DMS79 treated with DMSO at 0.1 percent for 48 hours (cell line): ENCODE measurements at regions not wholly inside any gene's neighbourhood (a gene's known extent, or its start where the extent isn't known, plus 50 kb on each side); places are given as distances from the start of the nearest gene placed in this dataset.
"Not testable (repeated sequence)": the region's sequence is repeated elsewhere in the genome, so short reads cannot be mapped to it uniquely, and the experiment has no call there.

Experiments
- DNase-seq: peaks from one replicate; lab custom pipeline; 2025; lab: John Stamatoyannopoulos, UW

- no peak for DNase-seq
Measured at GRCh38 chr12:74145328-74145727, 392.3 kb upstream of the ATXN7L3B start.

DNA sequence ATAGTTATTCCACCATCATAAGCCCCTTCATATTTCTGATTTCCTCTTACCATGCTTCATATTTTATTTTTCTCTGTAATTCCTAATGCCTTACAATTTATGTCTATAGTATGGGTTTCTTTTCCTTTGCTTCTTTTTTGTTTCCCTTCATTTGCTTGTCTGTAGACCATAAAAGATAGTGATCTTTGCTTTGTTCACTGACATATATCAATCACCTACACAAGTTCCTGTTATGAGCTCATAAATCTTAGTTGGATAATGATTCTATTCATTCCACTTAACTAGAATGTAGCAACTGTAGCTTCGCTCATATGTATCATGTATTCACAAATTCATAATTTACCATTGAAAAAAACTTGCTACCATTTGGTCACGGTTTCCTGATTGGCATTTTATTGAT is 388.8 kb upstream of the ATXN7L3B start:
- DNase-seq = no peak

- DNase-seq = no peak
Measured at GRCh38 chr12:74152370-74152769, 385.3 kb upstream of the ATXN7L3B start.

DNA sequence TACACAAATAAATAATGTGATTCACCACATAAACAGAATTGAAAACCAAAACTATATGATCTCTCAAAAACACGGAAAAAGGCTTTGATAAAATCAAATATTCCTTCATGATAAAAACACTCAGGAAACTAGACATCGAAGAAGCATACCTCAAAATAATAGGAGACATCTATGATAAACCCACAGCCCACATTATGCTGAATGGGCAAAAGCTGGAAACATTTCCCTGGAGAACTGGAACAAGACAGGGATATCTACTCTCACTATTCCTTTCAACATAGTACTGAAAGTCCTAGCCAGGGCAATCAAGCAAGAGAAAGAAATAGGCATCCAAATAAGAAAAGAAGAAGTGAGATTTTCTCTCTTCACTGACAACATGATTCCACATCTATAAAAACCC is 371.5 kb upstream of the ATXN7L3B start:
- DNase-seq = no peak

GRCh38 chr12:74169607-74170006 is 368.0 kb upstream of the ATXN7L3B start:
- no peak for DNase-seq

- no peak for DNase-seq
Measured at GRCh38 chr12:74170645-74171477, 366.8 kb upstream of the ATXN7L3B start.

DNA sequence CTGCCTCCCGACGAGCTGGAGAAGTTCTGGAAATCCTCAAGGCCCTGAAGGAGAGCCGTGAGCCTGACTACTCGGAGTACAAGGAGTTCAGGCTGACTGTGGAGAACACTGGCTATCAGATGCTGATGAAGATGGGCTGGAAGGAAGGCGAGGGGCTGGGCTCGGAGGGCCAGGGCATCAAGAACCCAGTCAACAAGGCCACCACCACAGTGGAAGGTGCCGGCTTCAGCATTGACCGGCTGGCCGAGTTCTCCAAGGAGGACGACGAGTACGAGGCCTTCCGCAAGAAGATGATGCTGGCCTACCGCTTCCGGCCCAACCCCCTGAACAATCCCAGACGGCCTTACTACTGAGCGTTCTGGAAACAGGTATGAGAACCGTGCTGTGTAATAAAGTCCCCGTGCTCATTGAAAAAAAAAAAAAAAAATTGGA is 366.1 kb upstream of the ATXN7L3B start:
- DNase-seq = no peak

GRCh38 chr12:74174961-74175360 is 362.7 kb upstream of the ATXN7L3B start:
- not testable (repeated sequence) for DNase-seq

DNA sequence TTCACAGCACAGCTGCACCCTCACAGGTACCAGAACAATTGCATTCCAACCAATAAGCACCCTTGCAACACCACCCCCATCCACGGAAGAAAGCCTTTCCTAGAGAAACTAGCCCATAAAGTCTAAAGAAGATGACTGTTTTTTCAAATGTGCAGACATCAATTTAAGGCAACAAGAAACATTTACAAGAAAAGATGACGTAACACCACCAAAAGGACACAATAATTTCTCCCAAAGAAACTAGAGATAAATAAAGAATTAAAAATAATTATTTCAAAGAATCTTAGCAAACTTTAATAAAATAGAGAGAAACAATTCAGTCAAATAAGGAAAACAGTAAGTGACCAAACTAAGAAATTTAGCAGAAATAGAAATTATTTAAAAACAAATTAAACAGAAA is 352.3 kb upstream of the ATXN7L3B start:
- no peak for DNase-seq

GRCh38 chr12:74193191-74193590 is 344.4 kb upstream of the ATXN7L3B start:
- no peak for DNase-seq

GRCh38 chr12:74204236-74204635 is 333.4 kb upstream of the ATXN7L3B start:
- no peak for DNase-seq

DNA sequence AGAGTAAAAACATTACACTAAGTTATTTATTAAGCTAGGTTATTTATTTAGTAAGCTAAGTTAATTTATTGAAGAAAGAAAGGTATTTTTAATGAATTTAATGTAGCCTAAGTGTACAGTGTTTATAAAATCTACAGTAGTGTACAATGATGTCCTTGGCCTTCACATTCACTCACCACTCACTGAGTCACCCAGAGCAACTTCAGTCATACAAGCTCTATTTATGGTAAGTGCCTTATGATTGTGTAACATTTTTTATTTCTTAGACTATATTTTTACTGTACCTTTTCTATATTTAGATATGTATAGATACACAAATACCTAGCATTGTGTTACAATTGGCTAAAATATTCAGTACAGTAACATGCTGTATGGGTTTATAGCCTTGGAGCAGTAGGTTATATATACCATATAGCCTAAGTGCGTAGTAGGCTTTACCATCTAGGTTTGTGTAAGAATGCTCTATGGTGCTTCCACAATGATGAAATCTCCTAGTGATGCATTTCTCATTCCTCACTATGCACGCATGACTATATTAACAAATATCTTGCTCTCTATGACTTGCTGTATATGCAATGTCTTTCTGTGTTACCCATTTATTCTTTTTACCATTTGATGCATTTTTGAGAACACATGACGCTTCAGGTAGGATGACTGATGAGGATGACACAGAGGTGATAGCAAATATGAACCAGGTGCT is 309.6 kb upstream of the ATXN7L3B start:
- DNase-seq = no peak

DNA sequence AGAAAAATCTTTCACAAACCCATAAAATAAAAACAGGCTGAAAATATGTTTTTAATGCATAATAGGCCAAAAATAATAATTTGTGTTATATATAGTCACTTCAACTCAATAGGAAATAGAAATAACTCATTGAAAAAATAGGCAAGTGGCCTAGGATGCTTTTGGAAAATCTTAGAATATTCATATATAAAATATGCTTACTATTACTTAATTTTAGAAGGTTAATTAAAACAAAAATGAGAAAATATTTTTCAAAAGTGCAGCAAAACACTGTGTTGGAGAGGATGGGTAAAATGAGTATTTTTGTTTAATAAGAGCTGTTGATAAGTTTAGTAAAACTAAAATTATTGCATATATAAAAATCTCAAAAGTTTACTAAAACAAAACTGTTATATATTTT is 308.0 kb upstream of the ATXN7L3B start:
- no peak for DNase-seq

GRCh38 chr12:74235342-74235741 is 302.3 kb upstream of the ATXN7L3B start:
- DNase-seq = no peak

DNA sequence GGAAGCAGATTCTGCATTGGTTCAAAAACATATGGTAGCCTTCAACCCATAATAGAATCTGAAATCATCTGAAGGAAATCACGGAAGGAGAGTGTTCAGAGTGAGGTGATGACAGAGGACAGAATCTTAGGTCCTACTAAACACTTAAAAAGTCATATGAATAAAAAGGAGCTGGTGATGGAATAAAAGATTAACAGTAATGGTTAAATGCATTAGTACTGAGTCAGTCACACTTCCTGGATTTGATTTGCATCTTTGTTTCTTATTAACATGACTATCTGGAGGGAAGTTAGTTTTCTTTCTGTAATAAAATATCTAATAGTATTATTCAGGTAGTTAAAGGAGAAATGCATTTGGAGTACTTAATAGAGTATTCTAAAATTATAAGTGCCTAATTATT is 296.3 kb upstream of the ATXN7L3B start:
- DNase-seq = no peak

DNA sequence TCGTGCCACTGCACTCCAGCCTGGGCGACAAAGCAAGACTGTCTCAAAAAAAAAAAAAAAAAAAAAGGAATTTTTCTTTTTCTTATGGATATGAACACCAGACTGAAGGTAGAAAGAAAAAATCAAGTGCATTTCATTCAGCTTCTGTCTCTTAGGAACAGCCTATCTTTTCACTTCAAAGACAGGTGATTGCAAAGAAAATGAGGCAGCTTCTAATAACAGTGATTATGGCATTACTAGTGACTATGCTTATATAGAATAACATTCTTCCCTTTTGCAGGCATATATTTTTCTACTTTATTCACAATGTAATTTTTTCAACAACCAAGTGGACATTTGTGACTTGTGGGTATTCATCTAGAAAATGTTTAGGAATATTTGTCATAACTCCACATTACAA is 295.5 kb upstream of the ATXN7L3B start:
- DNase-seq = no peak

- DNase-seq = no peak
Measured at GRCh38 chr12:74245458-74245857, 292.2 kb upstream of the ATXN7L3B start.

DNA sequence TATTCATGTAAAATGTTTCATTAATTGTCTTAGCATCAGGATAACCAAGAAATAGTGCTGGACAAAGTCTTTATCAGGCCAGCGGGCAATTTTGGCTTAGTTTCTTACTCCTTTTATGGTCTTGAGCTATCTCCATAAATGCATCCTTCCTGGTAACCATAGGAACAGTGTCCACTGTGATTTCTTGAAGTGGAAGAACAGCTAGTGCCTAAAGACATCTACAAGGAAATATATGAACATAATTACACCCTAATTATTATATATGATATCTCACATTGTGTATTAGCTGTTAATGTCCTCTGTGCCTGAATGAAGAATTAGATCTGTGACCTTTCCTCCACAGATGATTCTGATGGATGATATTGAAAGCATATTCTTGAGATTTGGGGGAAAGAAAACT is 286.7 kb upstream of the ATXN7L3B start:
- no peak for DNase-seq

GRCh38 chr12:74253826-74254225 is 283.8 kb upstream of the ATXN7L3B start:
- not testable (repeated sequence) for DNase-seq

GRCh38 chr12:74254784-74255183 is 282.9 kb upstream of the ATXN7L3B start:
- no peak for DNase-seq

DNA sequence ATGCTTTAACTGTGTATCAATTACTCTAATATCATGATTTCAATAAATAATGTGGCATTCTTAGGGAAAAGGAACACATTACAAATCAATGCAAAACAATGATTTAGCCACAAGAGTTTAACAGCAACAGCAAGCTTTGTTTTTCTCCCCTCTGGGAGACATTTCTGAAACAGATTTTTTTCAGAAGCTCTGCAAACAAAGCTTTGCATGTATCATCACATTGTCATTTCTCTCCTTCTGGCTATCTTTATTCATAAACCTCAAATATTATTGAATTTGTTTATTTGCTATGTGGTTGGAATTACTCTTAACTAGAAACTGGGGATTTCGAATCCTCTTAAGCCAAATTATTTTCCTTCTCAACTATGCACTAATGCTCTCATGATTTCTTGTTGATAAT is 278.4 kb upstream of the ATXN7L3B start:
- no peak for DNase-seq

GRCh38 chr12:74264692-74265091 is 272.9 kb upstream of the ATXN7L3B start:
- no peak for DNase-seq

- DNase-seq = not testable (repeated sequence)
Measured at GRCh38 chr12:74269355-74269754, 268.3 kb upstream of the ATXN7L3B start.
